ENCODE measurements at regions not wholly inside any gene's neighbourhood (a gene's known extent, or its start where the extent isn't known, plus 50 kb on each side); places are given as distances from the start of the nearest gene placed in this dataset.

GRCh38 chr2:5172923-5173322 is 519.3 kb upstream of the SOX11 start:
- Histone ChIP-seq H3K27ac (ENCODE audit: extremely low read depth, low read depth, low read length) (no peak overlapping the region), H3K36me3 (ENCODE audit: control insufficient read depth in 2 of 2, insufficient read depth in 1 of 2, low read length in 2 of 2) (no peaks in the 10 kb centered on the region), H3K9me3 (ENCODE audit: control insufficient read depth, insufficient read depth, low read depth, low read length) (no peaks in the 10 kb centered on the region), H3K4me3 (ENCODE audit: low read depth, low read length) (no peak overlapping the region), H3K4me1 (ENCODE audit: control insufficient read depth, insufficient read depth, low read length) (no peaks in the 10 kb centered on the region)
- ChIA-PET POLR2A (no interaction called here), CTCF (interaction anchor here (0.5 kb wide), 1 partner anchor 69 kb away, joined by 3 read pairs; no protein-coding TSS in a partner anchor)
- no peak for TF ChIP-seq ZNF23 (tag by site-specific recombination; IDR thresholded peaks at IDR 0.05; ENCODE audit: borderline replicate concordance)
- TF ChIP-seq HOXD13 (CRISPR knock-in tag; IDR thresholded peaks at IDR 0.05; ENCODE audit: borderline replicate concordance) = no peak

- Histone ChIP-seq H3K4me3 (ENCODE audit: low read depth, low read length) (no peak overlapping the region), H3K36me3 (ENCODE audit: control insufficient read depth in 2 of 2, insufficient read depth in 1 of 2, low read length in 2 of 2) (no peaks in the 10 kb centered on the region), H3K9me3 (ENCODE audit: control insufficient read depth, insufficient read depth, low read depth, low read length) (no peaks in the 10 kb centered on the region), H3K4me1 (ENCODE audit: control insufficient read depth, insufficient read depth, low read length) (no peaks in the 10 kb centered on the region), H3K27ac (ENCODE audit: extremely low read depth, low read depth, low read length) (no peak overlapping the region)
- TF ChIP-seq ZNF292 (tag by site-specific recombination; IDR thresholded peaks at IDR 0.05; ENCODE audit: borderline replicate concordance, low read depth) (no peak), ZNF776 (tag by site-specific recombination; IDR thresholded peaks at IDR 0.05; ENCODE audit: borderline replicate concordance) (no peak), BCL11A (tag by site-specific recombination; IDR thresholded peaks at IDR 0.05; ENCODE audit: low read depth) (no peak), ZNF2 (tag by site-specific recombination; IDR thresholded peaks at IDR 0.05) (no peak), SALL2 (tag by site-specific recombination; IDR thresholded peaks at IDR 0.05; ENCODE audit: borderline replicate concordance) (no peak), ZSCAN30 (tag by site-specific recombination; IDR thresholded peaks at IDR 0.05) (no peak), KLF17 (tag by site-specific recombination; IDR thresholded peaks at IDR 0.05) (no peak), ZNF449 (tag by site-specific recombination; IDR thresholded peaks at IDR 0.05) (no peak), ZNF404 (tag by site-specific recombination; IDR thresholded peaks at IDR 0.05) (no peak), ZNF514 (tag by site-specific recombination; IDR thresholded peaks at IDR 0.05) (no peak), ZNF473 (tag by site-specific recombination; IDR thresholded peaks at IDR 0.05) (no peak), ZNF112 (tag by site-specific recombination; IDR thresholded peaks at IDR 0.05) (no peak), ZBTB1 (tag by site-specific recombination; IDR thresholded peaks at IDR 0.05) (no peak), ZNF530 (tag by site-specific recombination; IDR thresholded peaks at IDR 0.05; ENCODE audit: low read depth) (no peak), ZNF610 (tag by site-specific recombination; IDR thresholded peaks at IDR 0.05; ENCODE audit: borderline replicate concordance) (no peak), ZNF266 (tag by site-specific recombination; IDR thresholded peaks at IDR 0.05; ENCODE audit: low read depth) (no peak), ZNF280D (tag by site-specific recombination; IDR thresholded peaks at IDR 0.05) (no peak)
- ChIA-PET POLR2A (no interaction called here), CTCF (no interaction called here)
Measured at GRCh38 chr2:5173876-5174535, 518.2 kb upstream of the SOX11 start.
